Neural progenitor cell (in vitro differentiated cells): ENCODE measurements at regions not wholly inside any gene's neighbourhood (a gene's known extent, or its start where the extent isn't known, plus 50 kb on each side); places are given as distances from the start of the nearest gene placed in this dataset.

Experiments
- DNase-seq: peaks from one replicate; pipeline ENCODE4 v3.0.0-alpha.2; 2016; ENCODE audit warnings: low spot score
- H2AFZ ChIP-seq: fragments of 200-600 bp; sonication (generic); replicated peaks from 2 replicates; pipeline ENCODE4 v1.6.1; 2016; ENCODE audit warnings: antibody characterized with exemption
- H3F3A ChIP-seq: fragments of 200-600 bp; sonication (generic); 2 replicates; pipeline ENCODE4 v1.6.1; 2016; ENCODE audit warnings: antibody characterized with exemption, low read depth
- H3K27ac ChIP-seq: fragments of 200-600 bp; sonication (generic); 2 replicates; pipeline ENCODE4 v1.5.1; 2016; ENCODE audit warnings: mild to moderate bottlenecking
- H3K27me3 ChIP-seq: fragments of 200-600 bp; sonication (generic); 2 replicates; pipeline ENCODE4 v1.6.1; 2016; ENCODE audit warnings: mild to moderate bottlenecking, moderate library complexity
- H3K36me3 ChIP-seq: fragments of 200-600 bp; sonication (generic); 2 replicates; pipeline ENCODE4 v1.5.1; 2016
- H3K4me1 ChIP-seq: fragments of 200-600 bp; sonication (generic); 2 replicates; pipeline ENCODE4 v1.6.1; 2016; ENCODE audit warnings: mixed run types
- H3K4me2 ChIP-seq: fragments of 200-600 bp; sonication (generic); 2 replicates; pipeline ENCODE4 v1.6.1; 2016
- H3K4me3 ChIP-seq: fragments of 200-600 bp; sonication (generic); 2 replicates; pipeline ENCODE4 v1.5.1; 2016
- H3K79me2 ChIP-seq: fragments of 200-600 bp; sonication (generic); 2 replicates; pipeline ENCODE4 v1.6.1; 2016; ENCODE audit warnings: low read depth
- H3K9ac ChIP-seq: fragments of 200-600 bp; sonication (generic); 2 replicates; pipeline ENCODE4 v1.6.1; 2016
- H3K9me3 ChIP-seq: fragments of 200-600 bp; sonication (generic); 2 replicates; pipeline ENCODE4 v1.5.1; 2016; ENCODE audit warnings: low read depth
- H4K20me1 ChIP-seq: fragments of 200-600 bp; sonication (generic); 2 replicates; pipeline ENCODE4 v1.6.1; 2016; ENCODE audit warnings: low read depth
- H3K27ac Mint-ChIP-seq: 3 replicates; pipeline ENCODE4 v1.8.0; 2021; ENCODE audit warnings: mixed read lengths
- H3K27me3 Mint-ChIP-seq: 2 replicates; pipeline ENCODE4 v1.8.0; 2022; ENCODE audit warnings: low read depth, mild to moderate bottlenecking, inconsistent platforms, moderate library complexity, mixed read lengths; ENCODE audit not compliant: insufficient read depth
- H3K36me3 Mint-ChIP-seq: 3 replicates; pipeline ENCODE4 v1.8.0; 2021; ENCODE audit warnings: mixed read lengths
- H3K4me1 Mint-ChIP-seq: 3 replicates; pipeline ENCODE4 v1.8.0; 2021; ENCODE audit warnings: mixed read lengths
- H3K4me3 Mint-ChIP-seq: 3 replicates; pipeline ENCODE4 v1.8.0; 2021; ENCODE audit warnings: mild to moderate bottlenecking, moderate library complexity, mixed read lengths
- H3K9me3 Mint-ChIP-seq: 3 replicates; pipeline ENCODE4 v1.8.0; 2020; ENCODE audit warnings: mixed read lengths
- CTCF ChIP-seq: fragments of 200-600 bp; sonication (generic); IDR thresholded peaks from 2 replicates; pipeline ENCODE4 v1.5.1; 2017; ENCODE audit warnings: antibody characterized with exemption, mild to moderate bottlenecking
- EZH2 ChIP-seq: fragments of 200-600 bp; sonication (generic); IDR thresholded peaks from 2 replicates; pipeline ENCODE4 v1.6.1; 2017; ENCODE audit warnings: antibody characterized with exemption, mild to moderate bottlenecking, moderate library complexity
- EZH2phosphoT487 ChIP-seq: fragments of 200-600 bp; sonication (generic); IDR thresholded peaks from 2 replicates; pipeline ENCODE4 v1.6.1; 2017; ENCODE audit warnings: antibody characterized with exemption

- no peaks in the 10 kb centered on the region for H3K36me3 Mint-ChIP-seq
- H3K4me1 Mint-ChIP-seq: no peaks in the 10 kb centered on the region
- Histone ChIP-seq H3K27ac (no peak overlapping the region), H3K27me3 (peaks cover 15% of the 10 kb centered on the region), H3K4me1 (no peaks in the 10 kb centered on the region), H3F3A (no peaks in the 10 kb centered on the region), H3K4me2 (no peak overlapping the region), H3K9ac (no peak overlapping the region), H3K4me3 (no peak overlapping the region), H4K20me1 (no peaks in the 10 kb centered on the region), H2AFZ (no peak overlapping the region), H3K9me3 (no peaks in the 10 kb centered on the region), H3K36me3 (no peaks in the 10 kb centered on the region), H3K79me2 (no peaks in the 10 kb centered on the region)
- peaks cover 9% of the 10 kb centered on the region for H3K27me3 Mint-ChIP-seq
- H3K27ac Mint-ChIP-seq: no peak overlapping the region
- DNase-seq: no peak
- H3K9me3 Mint-ChIP-seq: peaks cover 8% of the 10 kb centered on the region
- TF ChIP-seq EZH2: no peak
- no peak for TF ChIP-seq EZH2phosphoT487
- H3K4me3 Mint-ChIP-seq: no peak overlapping the region
Observed at GRCh38 chr10:116792817-116793216, 50.5 kb upstream of the HSPA12A start.

- Histone ChIP-seq H2AFZ (no peak overlapping the region), H3K27me3 (peaks cover 46% of the 10 kb centered on the region), H3K4me3 (no peak overlapping the region), H4K20me1 (no peaks in the 10 kb centered on the region), H3K9me3 (no peaks in the 10 kb centered on the region), H3K27ac (no peak overlapping the region), H3K4me2 (no peak overlapping the region), H3K79me2 (no peaks in the 10 kb centered on the region), H3K9ac (no peak overlapping the region), H3F3A (no peaks in the 10 kb centered on the region), H3K36me3 (no peaks in the 10 kb centered on the region), H3K4me1 (peaks cover 8% of the 10 kb centered on the region)
- Mint-ChIP-seq H3K9me3 (peaks cover 5% of the 10 kb centered on the region), H3K27ac (no peak overlapping the region), H3K4me3 (no peak overlapping the region), H3K4me1 (no peaks in the 10 kb centered on the region), H3K36me3 (no peaks in the 10 kb centered on the region), H3K27me3 (peaks cover 8% of the 10 kb centered on the region)
- TF ChIP-seq EZH2 (no peak), EZH2phosphoT487 (no peak), CTCF (no peak)
- DNase-seq: no peak
Observed at GRCh38 chr10:116796469-116796868, 52.8 kb upstream of the ENO4 start.

- H3K27me3 Mint-ChIP-seq: peaks cover 10% of the 10 kb centered on the region
- H3K9me3 ChIP-seq: no peaks in the 10 kb centered on the region
- H2AFZ ChIP-seq: no peak overlapping the region
Observed at GRCh38 chr10:116796910-116797513, 52.3 kb upstream of the ENO4 start.

More at GRCh38 chr10:116796910-116797513, 52.3 kb upstream of the ENO4 start:
- Histone ChIP-seq H3K27me3 (peaks cover 52% of the 10 kb centered on the region), H3K9ac (no peak overlapping the region), H3K4me3 (no peak overlapping the region), H4K20me1 (no peaks in the 10 kb centered on the region), H3K4me1 (peaks cover 8% of the 10 kb centered on the region), H3K36me3 (no peaks in the 10 kb centered on the region), H3K27ac (no peak overlapping the region), H3K4me2 (no peak overlapping the region), H3K79me2 (no peaks in the 10 kb centered on the region), H3F3A (no peaks in the 10 kb centered on the region)
- TF ChIP-seq EZH2phosphoT487 (no peak), EZH2 (peak; percentile 43), CTCF (peak; percentile 99)
- peak; percentile 92 for DNase-seq
- no peak overlapping the region for H3K27ac Mint-ChIP-seq
- H3K36me3 Mint-ChIP-seq: no peaks in the 10 kb centered on the region
- H3K4me1 Mint-ChIP-seq: no peaks in the 10 kb centered on the region
- peaks cover 5% of the 10 kb centered on the region for H3K9me3 Mint-ChIP-seq
- no peak overlapping the region for H3K4me3 Mint-ChIP-seq
